Hepatocyte (in vitro differentiated cells): ENCODE measurements at regions not wholly inside any gene's neighbourhood (a gene's known extent, or its start where the extent isn't known, plus 50 kb on each side); places are given as distances from the start of the nearest gene placed in this dataset.

Experiments used
- DNase-seq: peaks from one replicate; pipeline ENCODE4 v3.0.0-alpha.2; 2016; ENCODE audit warnings: low spot score
- H2AFZ ChIP-seq: fragments of 200-600 bp; sonication (generic); 2 replicates; pipeline ENCODE4 v1.6.0; 2016; ENCODE audit warnings: antibody characterized with exemption, mild to moderate bottlenecking
- H3K27ac ChIP-seq: fragments of 200-600 bp; sonication (generic); 2 replicates; pipeline ENCODE4 v1.5.1; 2016; ENCODE audit warnings: mild to moderate bottlenecking
- H3K27me3 ChIP-seq: fragments of 200-600 bp; sonication (generic); 2 replicates; pipeline ENCODE4 v1.6.1; 2016
- H3K36me3 ChIP-seq: fragments of 200-600 bp; sonication (generic); replicated peaks from 2 replicates; pipeline ENCODE4 v1.5.1; 2016; ENCODE audit warnings: low read depth; ENCODE audit not compliant: insufficient read depth
- H3K4me1 ChIP-seq: fragments of 200-600 bp; sonication (generic); 2 replicates; pipeline ENCODE4 v1.5.1; 2016; ENCODE audit warnings: mild to moderate bottlenecking, moderate library complexity; ENCODE audit not compliant: insufficient read depth
- H3K4me2 ChIP-seq: fragments of 200-600 bp; sonication (generic); 2 replicates; pipeline ENCODE4 v1.6.0; 2016
- H3K4me3 ChIP-seq: fragments of 200-600 bp; sonication (generic); 2 replicates; pipeline ENCODE4 v1.5.1; 2016; ENCODE audit warnings: mild to moderate bottlenecking
- H3K79me2 ChIP-seq: fragments of 200-600 bp; sonication (generic); 2 replicates; pipeline ENCODE4 v1.6.0; 2017; ENCODE audit warnings: mild to moderate bottlenecking
- H3K9me2 ChIP-seq: fragments of 200-600 bp; sonication (generic); replicated peaks from 2 replicates; pipeline ENCODE4 v1.6.0; 2017; ENCODE audit warnings: mild to moderate bottlenecking; ENCODE audit not compliant: insufficient read depth
- H3K9me3 ChIP-seq: fragments of 200-600 bp; sonication (generic); 2 replicates; pipeline ENCODE4 v1.5.1; 2016; ENCODE audit warnings: low read depth, mild to moderate bottlenecking
- H4K20me1 ChIP-seq: fragments of 200-600 bp; sonication (generic); 2 replicates; pipeline ENCODE4 v1.6.0; 2016; ENCODE audit warnings: mild to moderate bottlenecking; ENCODE audit not compliant: insufficient read depth, poor library complexity, severe bottlenecking
- CTCF ChIP-seq: fragments of 200-600 bp; sonication (generic); IDR thresholded peaks from 2 replicates; pipeline ENCODE4 v1.5.1; 2016; ENCODE audit warnings: antibody characterized with exemption, mild to moderate bottlenecking; ENCODE audit not compliant: poor library complexity
- EZH2 ChIP-seq: fragments of 200-600 bp; sonication (generic); IDR thresholded peaks from 2 replicates; pipeline ENCODE4 v1.6.1; 2016; ENCODE audit warnings: antibody characterized with exemption, mild to moderate bottlenecking, borderline replicate concordance
- EZH2phosphoT487 ChIP-seq: fragments of 200-600 bp; sonication (generic); IDR thresholded peaks from one replicate; pipeline ENCODE4 v1.6.1; 2018; ENCODE audit warnings: antibody characterized with exemption, mild to moderate bottlenecking, low read depth, moderate library complexity; ENCODE audit not compliant: unreplicated experiment, severe bottlenecking
- WGBS: methylation state at CpG from one replicate; pipeline ENCODE4 v1.1.6; 2016; ENCODE audit warnings: low lambda C conversion rate; ENCODE audit errors: missing lambda C conversion rate; 5-methylcytosine and 5-hydroxymethylcytosine counted together

GRCh38 chr17:51512220-51512907 is 252.0 kb downstream of the UTP18 start:
- no peak for TF ChIP-seq EZH2phosphoT487
- TF ChIP-seq CTCF, result no peak
- TF ChIP-seq EZH2, result no peak
- Histone ChIP-seq H3K9me2 (no peaks in the 10 kb centered on the region), H3K4me1 (no peaks in the 10 kb centered on the region), H3K27me3 (peaks cover 5% of the 10 kb centered on the region), H4K20me1 (no peaks in the 10 kb centered on the region), H3K4me3 (no peak overlapping the region), H3K4me2 (no peak overlapping the region), H2AFZ (no peak overlapping the region), H3K27ac (no peak overlapping the region), H3K36me3 (no peaks in the 10 kb centered on the region), H3K79me2 (no peaks in the 10 kb centered on the region), H3K9me3 (no peaks in the 10 kb centered on the region)
- WGBS, result 90% methylated on average over 5 of the region's 5 CpGs
- no peak for DNase-seq

GRCh38 chr17:51516924-51517323 is 256.6 kb downstream of the UTP18 start:
- Histone ChIP-seq H3K27me3 (no peaks in the 10 kb centered on the region), H2AFZ (no peak overlapping the region), H3K4me3 (no peak overlapping the region), H3K9me3 (no peaks in the 10 kb centered on the region), H3K36me3 (no peaks in the 10 kb centered on the region), H3K4me1 (no peaks in the 10 kb centered on the region), H3K79me2 (no peaks in the 10 kb centered on the region), H3K27ac (no peak overlapping the region), H3K4me2 (no peak overlapping the region), H4K20me1 (no peaks in the 10 kb centered on the region), H3K9me2 (no peaks in the 10 kb centered on the region)
- no peak for DNase-seq
- 84% methylated on average over 3 of the region's 3 CpGs for WGBS
- TF ChIP-seq EZH2 (no peak), CTCF (no peak), EZH2phosphoT487 (no peak)

- Histone ChIP-seq H3K9me2 (no peaks in the 10 kb centered on the region), H2AFZ (no peak overlapping the region), H3K4me2 (no peak overlapping the region), H3K4me1 (no peaks in the 10 kb centered on the region), H3K79me2 (no peaks in the 10 kb centered on the region), H3K9me3 (no peaks in the 10 kb centered on the region), H4K20me1 (no peaks in the 10 kb centered on the region), H3K27ac (no peak overlapping the region), H3K4me3 (no peak overlapping the region), H3K36me3 (no peaks in the 10 kb centered on the region), H3K27me3 (peaks cover 6% of the 10 kb centered on the region)
- TF ChIP-seq EZH2, result no peak
- no peak for TF ChIP-seq CTCF
- no peak for TF ChIP-seq EZH2phosphoT487
- no peak for DNase-seq
- 90% methylated on average over 1 of the region's 1 CpG for WGBS
These were observed 264.2 kb downstream of the UTP18 start for GRCh38 chr17:51524524-51524923.

GRCh38 chr17:51526507-51526906 is 266.2 kb downstream of the UTP18 start:
- Histone ChIP-seq H3K4me3 (no peak overlapping the region), H3K36me3 (no peaks in the 10 kb centered on the region), H3K9me3 (no peaks in the 10 kb centered on the region), H3K4me1 (no peaks in the 10 kb centered on the region), H3K79me2 (no peaks in the 10 kb centered on the region), H3K27ac (no peak overlapping the region), H3K9me2 (no peaks in the 10 kb centered on the region), H2AFZ (no peak overlapping the region), H3K27me3 (peaks cover 11% of the 10 kb centered on the region), H3K4me2 (no peak overlapping the region), H4K20me1 (no peaks in the 10 kb centered on the region)
- no peak for DNase-seq
- TF ChIP-seq EZH2phosphoT487 (no peak), EZH2 (no peak), CTCF (no peak)
